ENCODE measurements at regions not wholly inside any gene's neighbourhood (a gene's known extent, or its start where the extent isn't known, plus 50 kb on each side); places are given as distances from the start of the nearest gene placed in this dataset.

DNA sequence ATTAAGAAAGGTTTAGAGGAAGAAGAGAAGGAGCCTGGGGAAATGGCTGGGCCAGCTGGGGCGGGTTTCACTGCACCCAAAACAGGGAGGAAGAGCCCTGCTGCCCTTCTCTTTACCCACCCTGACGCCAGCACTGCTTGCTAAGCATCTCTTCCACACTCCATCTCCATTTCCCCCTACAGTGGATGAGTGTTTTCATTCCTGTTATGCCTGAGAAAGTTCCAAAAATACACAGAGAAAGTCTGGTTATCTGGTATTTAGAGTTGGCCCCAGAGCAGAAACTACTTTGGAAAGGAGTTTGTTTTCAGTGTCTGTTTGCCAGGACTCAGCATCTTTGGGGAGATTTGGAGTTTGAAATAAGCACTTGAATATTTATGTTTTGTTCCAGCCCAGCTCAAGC is 451.0 kb downstream of the SLC4A3 start:
- Histone ChIP-seq H3K9me3 (no peaks in the 10 kb centered on the region), H3K4me3 (no peak overlapping the region), H3K36me3 (no peaks in the 10 kb centered on the region), H3K27me3 (no peaks in the 10 kb centered on the region), H3K4me1 (peaks cover 0 to 21% (median 0%) of the 10 kb centered on the region in 4 donors), H3K27ac (peak overlapping the region in 2 of 4 donors; percentile 38 to 72)
- WGBS, 2 donors, result 43 to 53% methylated on average over 2 of the region's 2 CpGs
- DNase-seq (ENCODE audit: low spot score in 2 of 2), result no peak
- no peak for TF ChIP-seq EP300 (IDR thresholded peaks at IDR 0.05)
- TF ChIP-seq, protein P1, sequence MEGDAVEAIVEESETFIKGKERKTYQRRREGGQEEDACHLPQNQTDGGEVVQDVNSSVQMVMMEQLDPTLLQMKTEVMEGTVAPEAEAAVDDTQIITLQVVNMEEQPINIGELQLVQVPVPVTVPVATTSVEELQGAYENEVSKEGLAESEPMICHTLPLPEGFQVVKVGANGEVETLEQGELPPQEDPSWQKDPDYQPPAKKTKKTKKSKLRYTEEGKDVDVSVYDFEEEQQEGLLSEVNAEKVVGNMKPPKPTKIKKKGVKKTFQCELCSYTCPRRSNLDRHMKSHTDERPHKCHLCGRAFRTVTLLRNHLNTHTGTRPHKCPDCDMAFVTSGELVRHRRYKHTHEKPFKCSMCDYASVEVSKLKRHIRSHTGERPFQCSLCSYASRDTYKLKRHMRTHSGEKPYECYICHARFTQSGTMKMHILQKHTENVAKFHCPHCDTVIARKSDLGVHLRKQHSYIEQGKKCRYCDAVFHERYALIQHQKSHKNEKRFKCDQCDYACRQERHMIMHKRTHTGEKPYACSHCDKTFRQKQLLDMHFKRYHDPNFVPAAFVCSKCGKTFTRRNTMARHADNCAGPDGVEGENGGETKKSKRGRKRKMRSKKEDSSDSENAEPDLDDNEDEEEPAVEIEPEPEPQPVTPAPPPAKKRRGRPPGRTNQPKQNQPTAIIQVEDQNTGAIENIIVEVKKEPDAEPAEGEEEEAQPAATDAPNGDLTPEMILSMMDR (IDR thresholded peaks at IDR 0.05), result no peak
- TF ChIP-seq POLR2A (IDR thresholded peaks at IDR 0.05), result no peak

DNA sequence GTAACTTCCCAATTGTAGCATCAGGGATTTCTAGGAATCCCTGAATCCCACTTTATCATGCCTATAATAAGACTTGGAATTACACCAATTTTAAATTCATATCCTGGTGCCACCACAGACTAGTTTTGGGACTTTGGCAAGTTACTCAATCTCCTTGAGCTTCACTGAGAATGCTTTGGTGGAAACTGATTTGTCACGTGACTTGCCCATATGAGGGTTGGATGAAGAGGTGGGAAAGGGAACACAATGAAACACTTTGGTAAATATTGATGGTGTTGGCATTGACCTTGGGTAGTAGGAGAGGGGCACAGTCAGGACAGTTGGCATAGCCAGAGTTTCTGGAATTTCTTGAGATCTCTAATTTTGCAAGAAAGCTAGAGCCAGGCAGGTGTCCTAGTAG is 452.2 kb downstream of the SLC4A3 start:
- peaks cover 0 to 21% (median 0%) of the 10 kb centered on the region in 4 donors for H3K4me1 ChIP-seq
- H3K27me3 ChIP-seq, result no peaks in the 10 kb centered on the region
- no peaks in the 10 kb centered on the region for H3K9me3 ChIP-seq
- DNase-seq (ENCODE audit: low spot score in 2 of 2), result no peak
- no peak overlapping the region for H3K4me3 ChIP-seq
- WGBS, 2 donors, result 91 to 93% methylated on average over 1 of the region's 1 CpG
- no peaks in the 10 kb centered on the region for H3K36me3 ChIP-seq
- no peak for TF ChIP-seq POLR2A (IDR thresholded peaks at IDR 0.05)
- no peak for TF ChIP-seq EP300 (IDR thresholded peaks at IDR 0.05)
- TF ChIP-seq, protein P1 (IDR thresholded peaks at IDR 0.05), result no peak
- no peak overlapping the region for H3K27ac ChIP-seq

DNA sequence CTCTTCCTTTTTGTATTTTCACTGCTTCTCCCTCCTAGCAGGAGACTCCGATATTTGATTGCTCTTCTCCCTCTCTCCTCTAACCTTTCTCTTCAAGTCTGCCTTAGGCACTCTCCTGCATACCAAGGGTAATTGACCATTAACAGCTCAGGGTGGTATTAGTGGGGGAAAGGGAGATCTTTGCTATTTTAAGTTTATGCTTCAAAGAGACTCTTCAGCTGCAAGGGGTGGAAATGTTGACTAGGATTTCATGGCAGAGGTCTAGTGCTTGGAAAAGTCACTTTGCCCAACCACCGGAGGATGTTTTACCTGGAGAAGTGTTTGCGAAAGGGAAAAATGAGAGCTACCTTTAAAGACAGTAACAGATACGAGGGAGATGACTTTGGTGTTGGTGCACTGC is 453.7 kb downstream of the SLC4A3 start:
- H3K27me3 ChIP-seq, result no peaks in the 10 kb centered on the region
- peaks cover 0 to 21% (median 0%) of the 10 kb centered on the region in 4 donors for H3K4me1 ChIP-seq
- H3K9me3 ChIP-seq, result no peaks in the 10 kb centered on the region
- 80 to 91% methylated on average over 4 of the region's 4 CpGs for WGBS, 2 donors
- no peaks in the 10 kb centered on the region for H3K36me3 ChIP-seq
- DNase-seq (ENCODE audit: low spot score in 2 of 2), result no peak
- no peak overlapping the region for H3K27ac ChIP-seq
- TF ChIP-seq, protein P1 (IDR thresholded peaks at IDR 0.05), result no peak
- TF ChIP-seq EP300 (IDR thresholded peaks at IDR 0.05) (no peak), POLR2A (IDR thresholded peaks at IDR 0.05) (no peak)
- no peak overlapping the region for H3K4me3 ChIP-seq

DNA sequence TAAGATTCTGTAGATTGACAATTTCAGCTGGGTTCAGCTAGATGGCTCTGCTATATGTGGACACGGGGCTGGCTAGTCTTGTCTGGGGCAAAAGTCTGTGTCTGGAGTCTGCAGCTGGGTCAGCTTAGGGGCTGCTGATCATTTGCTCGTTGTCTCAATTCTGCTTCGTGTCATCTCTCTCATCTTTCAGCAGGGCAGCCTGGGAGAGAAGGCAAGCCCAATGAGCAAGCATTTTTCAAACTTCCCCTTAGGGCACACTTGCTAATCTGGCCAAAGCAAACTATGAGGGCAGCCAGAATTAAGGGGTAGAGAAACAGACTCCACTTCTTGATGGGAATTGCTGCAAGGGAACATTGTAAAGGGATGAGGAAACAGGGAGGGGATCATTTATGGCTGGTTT is 462.6 kb downstream of the SLC4A3 start:
- Histone ChIP-seq H3K4me1 (no peaks in the 10 kb centered on the region), H3K9me3 (no peaks in the 10 kb centered on the region), H3K36me3 (no peaks in the 10 kb centered on the region), H3K27ac (no peak overlapping the region), H3K27me3 (no peaks in the 10 kb centered on the region), H3K4me3 (no peak overlapping the region)
- DNase-seq (ENCODE audit: low spot score in 2 of 2), result no peak
- 18 to 33% methylated on average over 3 of the region's 3 CpGs for WGBS, 2 donors
- TF ChIP-seq, protein P1 (IDR thresholded peaks at IDR 0.05), result no peak
- TF ChIP-seq POLR2A (IDR thresholded peaks at IDR 0.05) (no peak), EP300 (IDR thresholded peaks at IDR 0.05) (no peak)

DNA sequence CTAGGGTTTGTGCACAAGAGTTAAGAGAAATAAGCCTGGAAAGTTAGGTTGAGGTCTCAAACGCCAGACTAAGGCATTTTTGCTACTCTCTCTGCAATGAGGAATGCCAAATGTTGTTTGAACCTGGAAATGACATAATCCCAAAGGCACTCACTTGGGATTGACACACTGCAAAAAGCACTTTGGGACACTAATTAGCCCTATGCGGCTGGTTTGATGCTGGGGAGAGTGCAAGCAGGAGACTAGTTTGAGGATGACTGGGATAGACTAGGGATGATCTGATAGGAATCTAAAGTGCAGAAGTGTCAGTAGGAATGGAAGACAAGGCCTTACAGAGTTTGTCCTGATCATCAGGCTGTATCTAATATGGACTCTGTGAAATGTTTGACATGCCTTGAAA is 469.0 kb downstream of the SLC4A3 start:
- no peaks in the 10 kb centered on the region for H3K4me1 ChIP-seq
- H3K27me3 ChIP-seq, result no peaks in the 10 kb centered on the region
- no peak for DNase-seq (ENCODE audit: low spot score in 2 of 2)
- no peak overlapping the region for H3K27ac ChIP-seq
- no peak overlapping the region for H3K4me3 ChIP-seq
- no peaks in the 10 kb centered on the region for H3K9me3 ChIP-seq
- 42 to 48% methylated on average over 2 of the region's 2 CpGs for WGBS, 2 donors
- no peaks in the 10 kb centered on the region for H3K36me3 ChIP-seq
- TF ChIP-seq, protein P1 (IDR thresholded peaks at IDR 0.05), result no peak
- TF ChIP-seq EP300 (IDR thresholded peaks at IDR 0.05) (no peak), POLR2A (IDR thresholded peaks at IDR 0.05) (no peak)
